ENCODE measurements at regions not wholly inside any gene's neighbourhood (a gene's known extent, or its start where the extent isn't known, plus 50 kb on each side); places are given as distances from the start of the nearest gene placed in this dataset.
A peak's percentile ranks its signal among the peaks of the same experiment; 100 is the strongest.

GRCh38 chr3:8239718-8240695 lies 261.6 kb upstream of the LMCD1 start:
- no peak overlapping the region for H3K27ac Mint-ChIP-seq (ENCODE audit: unreplicated experiment)
- H3K4me1 Mint-ChIP-seq (ENCODE audit: low read depth, unreplicated experiment), result no peaks in the 10 kb centered on the region
- H3K36me3 Mint-ChIP-seq (ENCODE audit: unreplicated experiment), result no peaks in the 10 kb centered on the region
- H3K27me3 Mint-ChIP-seq (ENCODE audit: unreplicated experiment), result no peaks in the 10 kb centered on the region
- TF ChIP-seq, protein P1, sequence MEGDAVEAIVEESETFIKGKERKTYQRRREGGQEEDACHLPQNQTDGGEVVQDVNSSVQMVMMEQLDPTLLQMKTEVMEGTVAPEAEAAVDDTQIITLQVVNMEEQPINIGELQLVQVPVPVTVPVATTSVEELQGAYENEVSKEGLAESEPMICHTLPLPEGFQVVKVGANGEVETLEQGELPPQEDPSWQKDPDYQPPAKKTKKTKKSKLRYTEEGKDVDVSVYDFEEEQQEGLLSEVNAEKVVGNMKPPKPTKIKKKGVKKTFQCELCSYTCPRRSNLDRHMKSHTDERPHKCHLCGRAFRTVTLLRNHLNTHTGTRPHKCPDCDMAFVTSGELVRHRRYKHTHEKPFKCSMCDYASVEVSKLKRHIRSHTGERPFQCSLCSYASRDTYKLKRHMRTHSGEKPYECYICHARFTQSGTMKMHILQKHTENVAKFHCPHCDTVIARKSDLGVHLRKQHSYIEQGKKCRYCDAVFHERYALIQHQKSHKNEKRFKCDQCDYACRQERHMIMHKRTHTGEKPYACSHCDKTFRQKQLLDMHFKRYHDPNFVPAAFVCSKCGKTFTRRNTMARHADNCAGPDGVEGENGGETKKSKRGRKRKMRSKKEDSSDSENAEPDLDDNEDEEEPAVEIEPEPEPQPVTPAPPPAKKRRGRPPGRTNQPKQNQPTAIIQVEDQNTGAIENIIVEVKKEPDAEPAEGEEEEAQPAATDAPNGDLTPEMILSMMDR (IDR thresholded peaks at IDR 0.05; ENCODE audit: partially characterized antibody, unreplicated experiment), result peak; percentile 92
- H3K9me3 Mint-ChIP-seq (ENCODE audit: unreplicated experiment), result no peaks in the 10 kb centered on the region
- DNase-seq, result peak; percentile 29
- no peak overlapping the region for H3K4me3 Mint-ChIP-seq (ENCODE audit: unreplicated experiment)

DNA sequence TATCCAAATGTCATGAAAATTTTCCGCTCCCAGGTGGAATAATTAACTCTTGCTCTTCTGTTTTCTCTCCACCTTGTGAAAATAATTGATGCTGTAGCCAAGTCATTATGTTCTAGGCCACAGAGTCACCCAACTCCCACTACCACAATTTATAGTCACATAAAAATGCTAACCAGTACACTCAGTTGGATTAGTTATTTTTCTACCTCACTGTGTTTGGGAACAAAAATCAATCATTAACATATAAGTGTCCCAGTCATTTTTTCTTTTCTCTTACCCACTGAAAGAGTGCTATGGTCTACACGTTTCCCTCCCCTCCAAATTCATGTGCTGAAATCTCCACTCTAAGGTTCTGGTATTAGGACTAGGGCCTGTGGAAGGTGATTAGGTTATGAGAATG lies 255.6 kb upstream of the LMCD1 start:
- Mint-ChIP-seq H3K4me1 (ENCODE audit: low read depth, unreplicated experiment) (no peaks in the 10 kb centered on the region), H3K4me3 (ENCODE audit: unreplicated experiment) (no peak overlapping the region)

DNA sequence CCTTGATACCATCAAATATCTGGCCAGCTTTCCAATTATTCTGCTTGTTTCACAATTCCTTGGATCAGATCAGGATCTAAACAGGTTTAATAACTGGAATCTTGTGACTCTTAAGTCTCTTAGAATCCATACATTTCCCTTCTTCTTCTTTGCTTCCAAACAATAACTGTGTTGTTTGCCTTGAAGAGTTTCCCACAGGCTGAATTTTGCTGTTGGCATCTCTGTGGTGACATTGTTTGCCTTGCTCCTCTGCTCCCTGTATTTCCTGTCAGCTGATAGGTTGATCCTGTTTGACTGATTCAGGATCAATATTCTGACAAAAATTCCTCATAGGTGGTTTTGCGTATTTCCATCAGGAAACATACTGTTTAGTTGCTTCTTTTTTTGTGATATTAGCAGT lies 248.4 kb upstream of the LMCD1 start:
- H3K27me3 Mint-ChIP-seq (ENCODE audit: unreplicated experiment), result no peaks in the 10 kb centered on the region
- no peak for DNase-seq
- no peak overlapping the region for H3K4me3 Mint-ChIP-seq (ENCODE audit: unreplicated experiment)
- TF ChIP-seq, protein P1 (IDR thresholded peaks at IDR 0.05; ENCODE audit: partially characterized antibody, unreplicated experiment), result no peak
- no peaks in the 10 kb centered on the region for H3K9me3 Mint-ChIP-seq (ENCODE audit: unreplicated experiment)
- H3K4me1 Mint-ChIP-seq (ENCODE audit: low read depth, unreplicated experiment), result no peaks in the 10 kb centered on the region
- no peak overlapping the region for H3K27ac Mint-ChIP-seq (ENCODE audit: unreplicated experiment)
- no peaks in the 10 kb centered on the region for H3K36me3 Mint-ChIP-seq (ENCODE audit: unreplicated experiment)

More for the DNA sequence above, 255.6 kb upstream of the LMCD1 start:
- TF ChIP-seq, protein P1 (IDR thresholded peaks at IDR 0.05; ENCODE audit: partially characterized antibody, unreplicated experiment), result no peak
- Mint-ChIP-seq H3K9me3 (ENCODE audit: unreplicated experiment) (no peaks in the 10 kb centered on the region), H3K27ac (ENCODE audit: unreplicated experiment) (no peak overlapping the region), H3K27me3 (ENCODE audit: unreplicated experiment) (no peaks in the 10 kb centered on the region), H3K36me3 (ENCODE audit: unreplicated experiment) (no peaks in the 10 kb centered on the region)
- DNase-seq, result no peak

GRCh38 chr3:8254489-8254888 lies 247.1 kb upstream of the LMCD1 start:
- no peaks in the 10 kb centered on the region for H3K27me3 Mint-ChIP-seq (ENCODE audit: unreplicated experiment)
- H3K36me3 Mint-ChIP-seq (ENCODE audit: unreplicated experiment), result no peaks in the 10 kb centered on the region
- H3K27ac Mint-ChIP-seq (ENCODE audit: unreplicated experiment), result no peak overlapping the region
- H3K9me3 Mint-ChIP-seq (ENCODE audit: unreplicated experiment), result no peaks in the 10 kb centered on the region
- TF ChIP-seq, protein P1 (IDR thresholded peaks at IDR 0.05; ENCODE audit: partially characterized antibody, unreplicated experiment), result no peak
- DNase-seq, result no peak
- H3K4me1 Mint-ChIP-seq (ENCODE audit: low read depth, unreplicated experiment), result no peaks in the 10 kb centered on the region
- no peak overlapping the region for H3K4me3 Mint-ChIP-seq (ENCODE audit: unreplicated experiment)

DNA sequence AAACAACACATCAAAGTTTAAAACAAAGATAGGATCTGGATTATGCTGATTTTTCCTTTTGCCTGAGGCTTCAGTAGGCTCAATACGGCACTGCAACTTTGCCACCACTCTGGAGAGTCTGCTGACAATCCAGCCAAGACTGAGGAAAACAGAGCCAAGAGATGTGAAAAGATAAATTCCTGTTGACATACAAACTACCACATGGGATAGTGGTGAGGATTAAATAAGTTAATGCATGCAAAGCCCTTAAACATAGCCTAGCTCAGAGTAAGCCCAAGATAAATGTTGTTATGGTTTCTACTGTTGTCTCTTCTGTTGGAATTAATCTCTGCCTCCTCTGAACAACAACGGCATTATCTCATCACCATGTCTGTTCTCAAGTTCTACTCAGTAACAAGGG lies 245.9 kb upstream of the LMCD1 start:
- H3K27me3 Mint-ChIP-seq (ENCODE audit: unreplicated experiment), result no peaks in the 10 kb centered on the region
- no peaks in the 10 kb centered on the region for H3K9me3 Mint-ChIP-seq (ENCODE audit: unreplicated experiment)

More for the DNA sequence above, 245.9 kb upstream of the LMCD1 start:
- H3K4me3 Mint-ChIP-seq (ENCODE audit: unreplicated experiment), result no peak overlapping the region
- no peaks in the 10 kb centered on the region for H3K4me1 Mint-ChIP-seq (ENCODE audit: low read depth, unreplicated experiment)
- TF ChIP-seq, protein P1 (IDR thresholded peaks at IDR 0.05; ENCODE audit: partially characterized antibody, unreplicated experiment), result no peak
- H3K36me3 Mint-ChIP-seq (ENCODE audit: unreplicated experiment), result no peaks in the 10 kb centered on the region
- no peak overlapping the region for H3K27ac Mint-ChIP-seq (ENCODE audit: unreplicated experiment)
- no peak for DNase-seq
